H1 (cell line): ENCODE measurements at regions not wholly inside any gene's neighbourhood (a gene's known extent, or its start where the extent isn't known, plus 50 kb on each side); places are given as distances from the start of the nearest gene placed in this dataset.
"Not testable (repeated sequence)": the region's sequence is repeated elsewhere in the genome, so short reads cannot be mapped to it uniquely, and the experiment has no call there.

Experiments
- CTCF ChIA-PET: fragments of 300-600 bp; sonication (Branson Sonifier 250); formaldehyde crosslinking; loops from one replicate; lab custom pipeline; 2021; ENCODE audit not compliant: partially characterized antibody; lab: Charles Lee
- POLR2A ChIA-PET: fragments of 300-600 bp; sonication (Branson Sonifier 250); formaldehyde crosslinking; loops from one replicate; lab custom pipeline; 2021; ENCODE audit warnings: inconsistent platforms; ENCODE audit not compliant: partially characterized antibody; lab: Charles Lee
- DNase-seq, 2 experiments: peaks; one replicate each; pipeline versions ENCODE4 v3.0.0 to v3.0.0-alpha.2; 2010 to 2022; ENCODE audit warnings: low spot score in 2 of 2, low read depth in 1 of 2, mixed read lengths in 1 of 2
- FAIRE-seq: peaks from 2 replicates; lab custom pipeline; 2011; peaks lifted over from hg19 to GRCh38; lab: Jason Lieb, UNC
- H2AFZ ChIP-seq: 2 replicates; pipeline ENCODE4 v1.8.1; 2012; ENCODE audit warnings: low read length, inconsistent platforms
- H2AK5ac ChIP-seq: 2 replicates; pipeline ENCODE4 v1.6.1; 2013; ENCODE audit warnings: low read depth, low read length
- H2BK120ac ChIP-seq: replicated peaks from 2 replicates; pipeline ENCODE3; 2013; ENCODE audit warnings: low read depth, low read length, inconsistent platforms
- H2BK12ac ChIP-seq: 2 replicates; pipeline ENCODE4 v1.6.1; 2013; ENCODE audit warnings: low read depth, low read length
- H2BK15ac ChIP-seq: 2 replicates; pipeline ENCODE4 v1.6.1; 2013; ENCODE audit warnings: low read length
- H2BK20ac ChIP-seq: 2 replicates; pipeline ENCODE4 v1.6.1; 2013; ENCODE audit warnings: low read length
- H2BK5ac ChIP-seq: 2 replicates; pipeline ENCODE4 v1.6.1; 2013; ENCODE audit warnings: low read depth, low read length
- H3K14ac ChIP-seq: 2 replicates; pipeline ENCODE4 v1.6.1; 2013; ENCODE audit warnings: inconsistent platforms; ENCODE audit not compliant: insufficient read length
- H3K18ac ChIP-seq: 2 replicates; pipeline ENCODE4 v1.6.1; 2013; ENCODE audit warnings: low read length; ENCODE audit errors: extremely low read depth
- H3K23ac ChIP-seq: 2 replicates; pipeline ENCODE4 v1.6.1; 2013; ENCODE audit warnings: inconsistent platforms; ENCODE audit not compliant: insufficient read length
- H3K23me2 ChIP-seq: 2 replicates; pipeline ENCODE4 v1.6.1; 2013; ENCODE audit warnings: low read depth, low read length
- H3K27ac ChIP-seq: 2 replicates; pipeline ENCODE4 v1.6.1; 2011; ENCODE audit warnings: low read depth, low read length, inconsistent platforms
- H3K27me3 ChIP-seq, 4 experiments: replicated peaks in 1 of 4; 1 replicate in 1 of 4; 2 replicates in 3 of 4; pipeline versions ENCODE4 v1.6.1 to v1.8.1; 2011 to 2013; ENCODE audit warnings: low read length in 3 of 4, mild to moderate bottlenecking in 3 of 4, inconsistent platforms in 2 of 4, mixed read lengths in 2 of 4, moderate library complexity in 1 of 4; ENCODE audit not compliant: control insufficient read depth in 3 of 4, insufficient read depth in 3 of 4; ENCODE audit errors: extremely low read depth in 1 of 4
- H3K36me3 ChIP-seq, 4 experiments: 2 replicates each; pipeline versions ENCODE4 v1.6.1 to v1.8.1; 2011 to 2013; ENCODE audit warnings: mild to moderate bottlenecking in 4 of 4, low read length in 3 of 4, moderate library complexity in 2 of 4, control low read depth in 1 of 4, inconsistent platforms in 1 of 4; ENCODE audit not compliant: insufficient read depth in 4 of 4, control insufficient read depth in 2 of 4
- H3K4ac ChIP-seq: replicated peaks from 2 replicates; pipeline ENCODE3; 2013; ENCODE audit warnings: low read length, low read depth, mixed read lengths, inconsistent platforms; ENCODE audit not compliant: insufficient read length
- H3K4me1 ChIP-seq, 4 experiments: replicated peaks in 1 of 4; 1 replicate in 1 of 4; 2 replicates in 3 of 4; pipeline versions ENCODE4 v1.6.1 to v1.8.1; 2011 to 2013; ENCODE audit warnings: low read length in 3 of 4, inconsistent platforms in 2 of 4, mixed read lengths in 1 of 4; ENCODE audit not compliant: insufficient read depth in 4 of 4, control insufficient read depth in 3 of 4
- H3K4me2 ChIP-seq, 2 experiments: 2 replicates each; pipeline versions ENCODE4 v1.6.1 to v1.8.1; 2011 to 2013; ENCODE audit warnings: low read depth in 2 of 2, low read length in 2 of 2, control low read depth in 1 of 2, inconsistent platforms in 1 of 2, mild to moderate bottlenecking in 1 of 2; ENCODE audit not compliant: insufficient read depth in 1 of 2
- H3K4me3 ChIP-seq, 4 experiments: fragments of 200-600, 300-600 bp in 1 of 4; sonication (generic), shearing (Covaris generic), sonication (Bioruptor Twin) in 1 of 4; 2 replicates each; pipeline versions ENCODE4 v1.5.1 to v1.8.1; 2011 to 2016; ENCODE audit warnings: low read length in 4 of 4, low read depth in 3 of 4, control low read depth in 2 of 4, inconsistent platforms in 2 of 4, mild to moderate bottlenecking in 2 of 4, mixed read lengths in 1 of 4, moderate library complexity in 1 of 4; ENCODE audit not compliant: insufficient read depth in 2 of 4; ENCODE audit errors: extremely low read depth in 1 of 4
- H3K56ac ChIP-seq: replicated peaks from 2 replicates; pipeline ENCODE3; 2013; ENCODE audit warnings: low read depth, mild to moderate bottlenecking, mixed read lengths, low read length, inconsistent platforms; ENCODE audit not compliant: insufficient read length
- H3K79me1 ChIP-seq: 2 replicates; pipeline ENCODE4 v1.6.1; 2013; ENCODE audit warnings: low read depth, low read length, control low read depth
- H3K79me2 ChIP-seq, 2 experiments: 2 replicates each; pipeline versions ENCODE4 v1.6.1 to v1.8.1; 2012 to 2013; ENCODE audit warnings: low read length in 2 of 2, mild to moderate bottlenecking in 2 of 2, inconsistent platforms in 1 of 2; ENCODE audit not compliant: insufficient read depth in 2 of 2, control insufficient read depth in 1 of 2
- H3K9ac ChIP-seq, 4 experiments: replicated peaks in 1 of 4; 1 replicate in 1 of 4; 2 replicates in 3 of 4; pipeline versions ENCODE4 v1.6.1 to v1.8.1; 2011 to 2013; ENCODE audit warnings: low read depth in 3 of 4, low read length in 3 of 4, control low read depth in 2 of 4, mild to moderate bottlenecking in 2 of 4, moderate library complexity in 2 of 4, inconsistent platforms in 1 of 4; ENCODE audit errors: extremely low read depth in 1 of 4
- H3K9me3 ChIP-seq, 2 experiments: 2 replicates each; pipeline versions ENCODE4 v1.6.1 to v1.8.1; 2012 to 2013; ENCODE audit warnings: mild to moderate bottlenecking in 2 of 2, moderate library complexity in 2 of 2, control low read depth in 1 of 2, inconsistent platforms in 1 of 2, low read depth in 1 of 2, low read length in 1 of 2, mixed read lengths in 1 of 2; ENCODE audit not compliant: insufficient read depth in 2 of 2
- H4K20me1 ChIP-seq, 2 experiments: replicated peaks in 1 of 2; 2 replicates each; pipeline versions ENCODE3 to v1.8.1; 2011 to 2013; ENCODE audit warnings: inconsistent platforms in 2 of 2, low read length in 2 of 2, mild to moderate bottlenecking in 1 of 2; ENCODE audit not compliant: insufficient read depth in 2 of 2, control insufficient read depth in 1 of 2
- H4K5ac ChIP-seq: 2 replicates; pipeline ENCODE4 v1.6.1; 2013; ENCODE audit warnings: low read length, low read depth, mixed read lengths, inconsistent platforms; ENCODE audit not compliant: insufficient read length
- H4K8ac ChIP-seq: 2 replicates; pipeline ENCODE4 v1.8.0; 2013; ENCODE audit warnings: mild to moderate bottlenecking, moderate library complexity, low read length, inconsistent platforms; ENCODE audit not compliant: insufficient read depth; ENCODE audit errors: extremely low read depth
- H4K91ac ChIP-seq: replicated peaks from 2 replicates; pipeline ENCODE3; 2013; ENCODE audit warnings: low read length, mixed read lengths, inconsistent platforms; ENCODE audit not compliant: insufficient read length
- WGBS, 2 experiments: shearing (Covaris generic) in 1 of 2; methylation state at CpG; one replicate each; pipeline versions ENCODE4 v1.1.6 to v1.1.7; 2013 to 2015; ENCODE audit warnings: low lambda C conversion rate in 2 of 2, mixed read lengths in 2 of 2, inconsistent platforms in 1 of 2, low coverage in 1 of 2, missing lambda C conversion rate in 1 of 2; ENCODE audit not compliant: insufficient replicate concordance in 2 of 2, insufficient coverage in 1 of 2, insufficient read length in 1 of 2; ENCODE audit errors: extremely low coverage in 1 of 2, missing lambda C conversion rate in 1 of 2; 5-methylcytosine and 5-hydroxymethylcytosine counted together

- peaks cover 2 to 18% (median 6%) of the 10 kb centered on the region in 4 experiments; a peak in 5 of 7 replicates for H3K4me1 ChIP-seq
- H4K91ac ChIP-seq, H3K27ac ChIP-seq, H3K4me2 ChIP-seq, H2BK20ac ChIP-seq, H2AFZ ChIP-seq, H3K9ac ChIP-seq, FAIRE-seq, H4K20me1 ChIP-seq, H3K79me2 ChIP-seq, H3K4ac ChIP-seq, POLR2A ChIA-PET, H3K23ac ChIP-seq, H3K23me2 ChIP-seq, H3K56ac ChIP-seq, H2BK15ac ChIP-seq, H3K36me3 ChIP-seq, H2BK12ac ChIP-seq, H2BK5ac ChIP-seq, H4K8ac ChIP-seq, H3K14ac ChIP-seq, H3K18ac ChIP-seq, H2BK120ac ChIP-seq, H2AK5ac ChIP-seq, H3K79me1 ChIP-seq, H4K5ac ChIP-seq, H3K27me3 ChIP-seq, H3K4me3 ChIP-seq: not testable (repeated sequence)
- 95% methylated on average over 19 of the region's 21 CpGs; no CpG with 5 or more reads in 1 of the 2 experiments for WGBS, 2 experiments
- CTCF ChIA-PET, result interaction anchor here (1.3 kb wide), 1 partner anchor 262 kb away, joined by 3 read pairs; no protein-coding TSS in a partner anchor
- DNase-seq, result peak in 1 of 2 experiments; percentile 70
- H3K9me3 ChIP-seq, result peaks cover 7 to 14% of the 10 kb centered on the region in 2 experiments; a peak in 3 of 4 replicates
These were observed 146.2 kb upstream of the C1QTNF3 start for GRCh38 chr5:34189246-34189645.

DNA sequence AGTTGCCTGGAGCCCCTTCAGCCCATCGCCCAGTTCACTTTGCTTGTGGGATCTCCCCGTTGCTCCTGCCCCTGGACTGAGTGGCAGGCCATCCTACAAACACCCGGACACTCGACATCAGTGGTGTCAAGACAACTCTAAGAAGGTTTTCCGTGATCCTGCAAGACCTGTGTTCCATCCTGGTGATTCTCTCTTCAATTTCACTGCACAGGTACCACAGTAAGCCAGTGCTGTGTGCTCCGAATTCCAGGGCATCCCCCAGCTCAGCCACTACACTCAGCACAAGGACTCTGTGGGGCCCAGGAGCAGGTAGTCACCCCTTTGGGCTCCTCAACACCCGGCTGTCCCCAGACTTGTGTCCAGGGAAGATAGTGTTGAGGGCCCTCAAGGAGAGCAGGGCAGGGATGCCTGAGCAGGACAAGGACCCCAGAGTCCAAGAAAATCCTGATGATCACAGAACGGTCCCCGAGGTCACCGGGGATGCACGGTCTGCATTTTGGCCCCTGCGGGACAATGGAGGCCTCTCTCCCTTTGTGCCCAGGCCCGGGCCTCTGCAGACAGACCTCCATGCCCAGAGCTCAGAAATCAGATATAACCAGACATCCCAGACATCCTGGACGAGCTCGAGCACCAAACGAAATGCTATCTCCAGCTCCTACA lies 146.9 kb upstream of the C1QTNF3 start:
- H3K79me1 ChIP-seq, H2BK5ac ChIP-seq, H3K4me2 ChIP-seq, H3K56ac ChIP-seq, H3K4me3 ChIP-seq, H2BK120ac ChIP-seq, H4K91ac ChIP-seq, H2BK15ac ChIP-seq, H3K23ac ChIP-seq, H3K14ac ChIP-seq, H4K20me1 ChIP-seq, H3K27me3 ChIP-seq, H3K23me2 ChIP-seq, H2AFZ ChIP-seq, H3K36me3 ChIP-seq, H3K79me2 ChIP-seq, H2BK20ac ChIP-seq, H2AK5ac ChIP-seq, H3K27ac ChIP-seq, H3K9ac ChIP-seq, POLR2A ChIA-PET, H4K8ac ChIP-seq, FAIRE-seq, H2BK12ac ChIP-seq, H3K4ac ChIP-seq, H3K18ac ChIP-seq, H4K5ac ChIP-seq: not testable (repeated sequence)
- Histone ChIP-seq H3K4me1 (peaks cover 2 to 18% (median 6%) of the 10 kb centered on the region in 4 experiments; a peak in 5 of 7 replicates), H3K9me3 (peaks cover 7 to 14% of the 10 kb centered on the region in 2 experiments; a peak in 3 of 4 replicates)
- CTCF ChIA-PET, result interaction anchor here (1.3 kb wide), 1 partner anchor 262 kb away, joined by 3 read pairs; no protein-coding TSS in a partner anchor
- peak in 1 of 2 experiments; percentile 77 for DNase-seq
- WGBS, 2 experiments, result 91% methylated on average over 16 of the region's 16 CpGs; no CpG with 5 or more reads in 1 of the 2 experiments
